SK-N-SH (cell line): ENCODE measurements at regions not wholly inside any gene's neighbourhood (a gene's known extent, or its start where the extent isn't known, plus 50 kb on each side); places are given as distances from the start of the nearest gene placed in this dataset.

Experiments
- CTCF ChIA-PET: fragments of 300-600, 350-600 bp; formaldehyde crosslinking; extraction: SDS; loops from one replicate; lab custom pipeline; 2021; lab: Yijun Ruan, JAX
- POLR2A ChIA-PET: fragments of 350-600 bp; sonication (Branson Sonifier 250); formaldehyde crosslinking; extraction: SDS; loops from one replicate; lab custom pipeline; 2020; ENCODE audit warnings: antibody characterized with exemption, inconsistent platforms; lab: Yijun Ruan, JAX
- DNase-seq: peaks from one replicate; pipeline ENCODE4 v3.0.0; 2012
- H2AFZ ChIP-seq: fragments of 200-600 bp; sonication (generic); 2 replicates; pipeline ENCODE4 v1.8.1; 2016; ENCODE audit warnings: antibody characterized with exemption, mild to moderate bottlenecking, low read depth
- H3F3A ChIP-seq: fragments of 200-600 bp; sonication (generic); replicated peaks from 2 replicates; pipeline ENCODE3; 2016; ENCODE audit warnings: antibody characterized with exemption, mild to moderate bottlenecking; ENCODE audit not compliant: insufficient read depth
- H3K27ac ChIP-seq, 2 experiments: fragments of 200-500 bp in 1 of 2; fragments of 200-600 bp in 1 of 2; sonication (Bioruptor generic) in 1 of 2; sonication (generic), shearing (Covaris generic) in 1 of 2; 2 replicates each; pipeline versions ENCODE4 v1.5.1 to v1.6.1; 2014 to 2016; ENCODE audit warnings: low read depth in 2 of 2, inconsistent platforms in 1 of 2, low read length in 1 of 2, mild to moderate bottlenecking in 1 of 2, mixed read lengths in 1 of 2
- H3K27me3 ChIP-seq: fragments of 200-600 bp; sonication (generic), shearing (Covaris generic); 2 replicates; pipeline ENCODE4 v1.6.1; 2016; ENCODE audit warnings: mixed run types; ENCODE audit not compliant: insufficient read depth
- H3K36me3 ChIP-seq, 2 experiments: fragments of 200-500 bp in 1 of 2; fragments of 200-600 bp in 1 of 2; sonication (Bioruptor generic) in 1 of 2; sonication (generic) in 1 of 2; replicated peaks in 1 of 2; 2 replicates each; pipeline versions ENCODE3 to v1.5.1; 2014 to 2016; ENCODE audit warnings: low read length in 1 of 2, mild to moderate bottlenecking in 1 of 2; ENCODE audit not compliant: insufficient read depth in 2 of 2, control insufficient read depth in 1 of 2
- H3K4me1 ChIP-seq, 2 experiments: fragments of 200-500 bp in 1 of 2; fragments of 200-600 bp in 1 of 2; sonication (Bioruptor generic) in 1 of 2; sonication (generic), shearing (Covaris generic) in 1 of 2; 2 replicates each; pipeline versions ENCODE4 v1.5.1 to v1.6.1; 2014 to 2016; ENCODE audit warnings: low read depth in 1 of 2, low read length in 1 of 2, mixed run types in 1 of 2; ENCODE audit not compliant: insufficient read depth in 2 of 2, control insufficient read depth in 1 of 2
- H3K4me2 ChIP-seq: fragments of 200-600 bp; sonication (generic), shearing (Covaris generic); 2 replicates; pipeline ENCODE4 v1.6.1; 2017; ENCODE audit warnings: mixed run types
- H3K4me3 ChIP-seq, 2 experiments: fragments of 200-500 bp in 1 of 2; fragments of 200-600 bp in 1 of 2; sonication (Bioruptor generic) in 1 of 2; sonication (generic), shearing (Covaris generic) in 1 of 2; 2 replicates each; pipeline versions ENCODE4 v1.5.1 to v1.8.1; 2014 to 2016; ENCODE audit warnings: low read depth in 2 of 2, inconsistent platforms in 1 of 2, low read length in 1 of 2, mild to moderate bottlenecking in 1 of 2, mixed read lengths in 1 of 2, moderate library complexity in 1 of 2
- H3K79me2 ChIP-seq: fragments of 200-600 bp; sonication (generic); 2 replicates; pipeline ENCODE4 v1.8.1; 2017; ENCODE audit warnings: mild to moderate bottlenecking; ENCODE audit not compliant: insufficient read depth
- H3K9ac ChIP-seq: fragments of 200-600 bp; sonication (generic); 2 replicates; pipeline ENCODE4 v1.6.1; 2017; ENCODE audit warnings: mixed run types
- H3K9me2 ChIP-seq: fragments of 200-600 bp; sonication (generic); 2 replicates; pipeline ENCODE4 v1.6.1; 2017; ENCODE audit warnings: mixed run types
- H3K9me3 ChIP-seq: fragments of 200-600 bp; sonication (generic); 2 replicates; pipeline ENCODE4 v1.6.1; 2017; ENCODE audit warnings: mixed run types, mild to moderate bottlenecking, moderate library complexity
- H4K20me1 ChIP-seq: fragments of 200-600 bp; sonication (generic); 2 replicates; pipeline ENCODE4 v1.6.1; 2017; ENCODE audit warnings: mild to moderate bottlenecking, mixed run types; ENCODE audit not compliant: insufficient read depth
- CHD2 ChIP-seq: fragments of 150-350 bp; IDR thresholded peaks from 2 replicates; pipeline ENCODE4 v1.6.1; 2018; ENCODE audit warnings: low read length; ENCODE audit not compliant: partially characterized antibody
- ELF1 ChIP-seq: IDR thresholded peaks from 2 replicates; pipeline ENCODE4 v1.4.0; 2012
- EZH2phosphoT487 ChIP-seq: fragments of 200-600 bp; sonication (generic); IDR thresholded peaks from 2 replicates; pipeline ENCODE4 v1.6.1; 2017; ENCODE audit warnings: low read depth, mixed run types, mild to moderate bottlenecking, antibody characterized with exemption, moderate library complexity, borderline replicate concordance
- FOXJ3 ChIP-seq: sonication (generic); formaldehyde crosslinking; IDR thresholded peaks from 2 replicates; pipeline ENCODE4 v1.5.1; 2020; ENCODE audit warnings: mild to moderate bottlenecking, missing genetic modification reagents
- JUND ChIP-seq: IDR thresholded peaks from 2 replicates; pipeline ENCODE4 v1.4.0; 2012
- NFIC ChIP-seq: IDR thresholded peaks from 2 replicates; pipeline ENCODE4 v1.4.0; 2012; ENCODE audit warnings: borderline replicate concordance
- NRF1 ChIP-seq: IDR thresholded peaks from 2 replicates; pipeline ENCODE4 v1.6.1; 2012; ENCODE audit warnings: low read depth, mild to moderate bottlenecking, low read length
- POLR2AphosphoS5 ChIP-seq: IDR thresholded peaks from 2 replicates; pipeline ENCODE4 v1.6.1; 2012; ENCODE audit warnings: low read depth, low read length
- RAD21 ChIP-seq: IDR thresholded peaks from 2 replicates; pipeline ENCODE4 v1.6.1; 2012; ENCODE audit warnings: mild to moderate bottlenecking, low read length
- RCOR1 ChIP-seq: fragments of 150-350 bp; IDR thresholded peaks from 2 replicates; pipeline ENCODE4 v1.6.1; 2017; ENCODE audit warnings: antibody characterized with exemption, low read length
- RFX5 ChIP-seq: IDR thresholded peaks from 2 replicates; pipeline ENCODE4 v1.6.1; 2012; ENCODE audit warnings: mild to moderate bottlenecking, improper control_type of control experiment, low read length
- RXRA ChIP-seq: IDR thresholded peaks from 2 replicates; pipeline ENCODE4 v1.4.0; 2012; ENCODE audit warnings: low read depth, mild to moderate bottlenecking, borderline replicate concordance
- SIN3A ChIP-seq: IDR thresholded peaks from 2 replicates; pipeline ENCODE4 v1.6.1; 2012; ENCODE audit warnings: low read depth, mild to moderate bottlenecking, low read length, moderate library complexity, borderline replicate concordance
- SMC3 ChIP-seq: IDR thresholded peaks from 2 replicates; pipeline ENCODE4 v1.6.1; 2012; ENCODE audit warnings: low read depth, low read length, improper control_type of control experiment
- TAF1 ChIP-seq: IDR thresholded peaks from 2 replicates; pipeline ENCODE4 v1.6.1; 2012; ENCODE audit warnings: low read depth, mild to moderate bottlenecking, low read length, moderate library complexity, borderline replicate concordance
- TCF12 ChIP-seq: IDR thresholded peaks from 2 replicates; pipeline ENCODE4 v1.4.0; 2012
- YY1 ChIP-seq: IDR thresholded peaks from 2 replicates; pipeline ENCODE4 v1.4.0; 2012; ENCODE audit warnings: low read depth, mild to moderate bottlenecking
- WGBS: methylation state at CpG from one replicate; pipeline ENCODE4 v1.1.6; 2017; ENCODE audit warnings: low lambda C conversion rate; 5-methylcytosine and 5-hydroxymethylcytosine counted together
- TF ChIP-seq, protein P1 (sequence below): fragments of 150-350 bp; IDR thresholded peaks from 2 replicates; pipeline ENCODE4 v1.6.1; 2017; ENCODE audit warnings: antibody characterized with exemption, low read length, low read depth, borderline replicate concordance
- TF ChIP-seq, protein P2 (sequence below): fragments of 200-600 bp; sonication (generic); IDR thresholded peaks from 2 replicates; pipeline ENCODE4 v1.6.1; 2017; ENCODE audit warnings: antibody characterized with exemption, mild to moderate bottlenecking, moderate library complexity

DNA sequence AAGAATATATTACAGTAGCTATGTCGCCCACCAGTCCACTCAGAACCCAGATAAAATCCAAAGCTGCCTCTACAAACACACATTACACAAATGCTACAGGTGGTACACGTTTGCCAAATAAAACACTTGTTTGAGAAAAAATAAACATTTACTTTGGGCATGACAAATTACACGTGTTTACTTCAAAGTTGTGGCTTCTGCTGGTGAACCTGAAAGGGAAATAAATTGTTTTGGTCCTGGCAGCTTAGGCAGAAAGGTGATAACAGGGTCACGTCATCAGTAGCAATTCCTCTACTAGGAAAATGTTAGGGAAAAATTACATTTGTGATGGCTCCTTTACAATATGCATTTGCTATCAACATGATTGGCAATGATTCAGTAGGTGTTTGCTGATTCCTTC is 497.3 kb upstream of the WWC1 start:
- ChIA-PET POLR2A (no interaction called here), CTCF (no interaction called here)
- Histone ChIP-seq H3K4me1 (no peaks in the 10 kb centered on the region), H3K27me3 (no peaks in the 10 kb centered on the region), H4K20me1 (no peaks in the 10 kb centered on the region), H3K9me2 (no peaks in the 10 kb centered on the region), H3K9me3 (no peaks in the 10 kb centered on the region), H2AFZ (no peak overlapping the region), H3K9ac (no peak overlapping the region), H3K36me3 (no peaks in the 10 kb centered on the region), H3K79me2 (no peaks in the 10 kb centered on the region), H3F3A (no peaks in the 10 kb centered on the region), H3K4me2 (no peak overlapping the region), H3K27ac (no peak overlapping the region), H3K4me3 (no peak overlapping the region)
- no peak for DNase-seq
- WGBS: 22% methylated on average over 4 of the region's 4 CpGs
- TF ChIP-seq RCOR1 (no peak), NFIC (no peak), EZH2phosphoT487 (no peak), ELF1 (no peak)

GRCh38 chr5:167796672-167797071 is 494.8 kb upstream of the WWC1 start:
- no peak overlapping the region for H3K4me2 ChIP-seq
- no peaks in the 10 kb centered on the region for H3K9me3 ChIP-seq
- no peaks in the 10 kb centered on the region for H4K20me1 ChIP-seq
- ChIA-PET POLR2A (no interaction called here), CTCF (no interaction called here)
- no peaks in the 10 kb centered on the region for H3K36me3 ChIP-seq
- no peak overlapping the region for H2AFZ ChIP-seq
- no peaks in the 10 kb centered on the region for H3F3A ChIP-seq
- H3K9me2 ChIP-seq: no peaks in the 10 kb centered on the region
- no peak overlapping the region for H3K27ac ChIP-seq
- H3K4me3 ChIP-seq: no peak overlapping the region
- no peak overlapping the region for H3K9ac ChIP-seq
- H3K4me1 ChIP-seq: no peaks in the 10 kb centered on the region
- H3K79me2 ChIP-seq: no peaks in the 10 kb centered on the region
- no peaks in the 10 kb centered on the region for H3K27me3 ChIP-seq
- DNase-seq: no peak
- WGBS: 58% methylated on average over 5 of the region's 5 CpGs
- TF ChIP-seq TAF1 (no peak), RAD21 (no peak), YY1 (no peak), TCF12 (no peak), SIN3A (no peak), NRF1 (no peak), POLR2AphosphoS5 (no peak), SMC3 (no peak), RXRA (no peak), ELF1 (no peak)
- TF ChIP-seq, protein P1, sequence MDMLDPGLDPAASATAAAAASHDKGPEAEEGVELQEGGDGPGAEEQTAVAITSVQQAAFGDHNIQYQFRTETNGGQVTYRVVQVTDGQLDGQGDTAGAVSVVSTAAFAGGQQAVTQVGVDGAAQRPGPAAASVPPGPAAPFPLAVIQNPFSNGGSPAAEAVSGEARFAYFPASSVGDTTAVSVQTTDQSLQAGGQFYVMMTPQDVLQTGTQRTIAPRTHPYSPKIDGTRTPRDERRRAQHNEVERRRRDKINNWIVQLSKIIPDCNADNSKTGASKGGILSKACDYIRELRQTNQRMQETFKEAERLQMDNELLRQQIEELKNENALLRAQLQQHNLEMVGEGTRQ: no peak

DNA sequence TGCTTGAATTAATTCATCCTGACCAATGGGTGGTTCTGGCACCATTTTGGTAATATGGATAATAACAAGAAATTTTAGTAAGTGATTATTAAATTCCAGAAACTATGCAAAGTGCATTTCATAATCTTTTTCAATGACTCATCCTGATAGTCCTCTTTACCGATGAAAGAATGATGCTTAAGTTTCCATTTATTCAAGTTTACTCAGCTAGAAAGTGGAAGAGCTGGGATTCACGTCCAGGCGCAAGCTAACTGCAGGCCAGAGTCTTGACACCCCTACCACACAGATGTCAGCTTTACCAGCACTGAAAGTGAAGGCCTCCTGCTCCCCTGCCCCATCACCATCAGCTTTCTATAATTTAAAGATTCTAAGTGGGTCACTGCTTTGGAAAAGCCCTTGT is 493.5 kb upstream of the WWC1 start:
- TF ChIP-seq, protein P2, sequence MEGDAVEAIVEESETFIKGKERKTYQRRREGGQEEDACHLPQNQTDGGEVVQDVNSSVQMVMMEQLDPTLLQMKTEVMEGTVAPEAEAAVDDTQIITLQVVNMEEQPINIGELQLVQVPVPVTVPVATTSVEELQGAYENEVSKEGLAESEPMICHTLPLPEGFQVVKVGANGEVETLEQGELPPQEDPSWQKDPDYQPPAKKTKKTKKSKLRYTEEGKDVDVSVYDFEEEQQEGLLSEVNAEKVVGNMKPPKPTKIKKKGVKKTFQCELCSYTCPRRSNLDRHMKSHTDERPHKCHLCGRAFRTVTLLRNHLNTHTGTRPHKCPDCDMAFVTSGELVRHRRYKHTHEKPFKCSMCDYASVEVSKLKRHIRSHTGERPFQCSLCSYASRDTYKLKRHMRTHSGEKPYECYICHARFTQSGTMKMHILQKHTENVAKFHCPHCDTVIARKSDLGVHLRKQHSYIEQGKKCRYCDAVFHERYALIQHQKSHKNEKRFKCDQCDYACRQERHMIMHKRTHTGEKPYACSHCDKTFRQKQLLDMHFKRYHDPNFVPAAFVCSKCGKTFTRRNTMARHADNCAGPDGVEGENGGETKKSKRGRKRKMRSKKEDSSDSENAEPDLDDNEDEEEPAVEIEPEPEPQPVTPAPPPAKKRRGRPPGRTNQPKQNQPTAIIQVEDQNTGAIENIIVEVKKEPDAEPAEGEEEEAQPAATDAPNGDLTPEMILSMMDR: no peak
- TF ChIP-seq FOXJ3 (no peak), JUND (no peak), CHD2 (no peak), TAF1 (no peak), RFX5 (no peak)
- TF ChIP-seq, all 33 proteins: peak for 0
- H3K79me2 ChIP-seq: no peaks in the 10 kb centered on the region

More for the DNA sequence above, 493.5 kb upstream of the WWC1 start:
- no peak for DNase-seq
- Histone ChIP-seq H3K36me3 (no peaks in the 10 kb centered on the region), H2AFZ (no peak overlapping the region), H3K27me3 (no peaks in the 10 kb centered on the region), H3K9me2 (no peaks in the 10 kb centered on the region), H3K4me1 (no peaks in the 10 kb centered on the region; a peak in 1 of 4 replicates), H3K9ac (no peak overlapping the region), H3F3A (no peaks in the 10 kb centered on the region), H3K27ac (no peak overlapping the region), H3K4me2 (no peak overlapping the region), H3K9me3 (no peaks in the 10 kb centered on the region), H3K4me3 (no peak overlapping the region), H4K20me1 (no peaks in the 10 kb centered on the region)
- CTCF ChIA-PET: no interaction called here
- POLR2A ChIA-PET: no interaction called here
- WGBS: 51% methylated on average over 3 of the region's 3 CpGs
